Thyroid gland (tissue), 4 donors: ENCODE measurements at regions not wholly inside any gene's neighbourhood (a gene's known extent, or its start where the extent isn't known, plus 50 kb on each side); places are given as distances from the start of the nearest gene placed in this dataset.

ENCODE experiments used
- CTCF ChIP-seq, 6 experiments: fragments of 200-600 bp in 3 of 6; fragments of 450-650 bp in 3 of 6; sonication (generic) in 3 of 6; IDR thresholded peaks; one replicate each; pipeline ENCODE4 v1.5.1; 2016 to 2019; ENCODE audit warnings: antibody characterized with exemption in 6 of 6, mild to moderate bottlenecking in 2 of 6, inconsistent platforms in 1 of 6, moderate library complexity in 1 of 6
- POLR2A ChIP-seq, 2 donors: fragments of 450-650 bp; IDR thresholded peaks; one replicate each; pipeline ENCODE4 v1.6.1; 2017; ENCODE audit warnings: antibody characterized with exemption in 2 of 2, mild to moderate bottlenecking in 2 of 2, moderate library complexity in 1 of 2

GRCh38 chr10:112045938-112046337, 137.6 kb downstream of the GPAM start:
- TF ChIP-seq CTCF (IDR thresholded peaks at IDR 0.05) (no peak), POLR2A (IDR thresholded peaks at IDR 0.05) (no peak)
